ENCODE measurements at regions not wholly inside any gene's neighbourhood (a gene's known extent, or its start where the extent isn't known, plus 50 kb on each side); places are given as distances from the start of the nearest gene placed in this dataset.

GRCh38 chr10:55858730-55859129 is 502.3 kb downstream of the ZWINT start:
- no peak for TF ChIP-seq L3MBTL2 (conservative IDR thresholded peaks at IDR 0.05)
- no peak for TF ChIP-seq TARDBP (IDR thresholded peaks at IDR 0.05)
- no peak for TF ChIP-seq FOXM1 (IDR thresholded peaks at IDR 0.05; ENCODE audit: borderline replicate concordance)
- no peak for TF ChIP-seq FOXA1 (IDR thresholded peaks at IDR 0.05)
- no peak for TF ChIP-seq ARNT (IDR thresholded peaks at IDR 0.05)
- TF ChIP-seq SUZ12 (IDR thresholded peaks at IDR 0.05) = no peak
- TF ChIP-seq BHLHE40 (IDR thresholded peaks at IDR 0.05; ENCODE audit: borderline replicate concordance) = no peak
